H1 (cell line): ENCODE measurements at regions not wholly inside any gene's neighbourhood (a gene's known extent, or its start where the extent isn't known, plus 50 kb on each side); places are given as distances from the start of the nearest gene placed in this dataset.

Experiments
- CEBPB ChIP-seq: IDR thresholded peaks from 2 replicates; pipeline ENCODE4 v1.6.1; 2012; ENCODE audit warnings: low read depth, low read length
- TF ChIP-seq, protein P1 (sequence below): fragments of 300-600 bp; sonication (generic); IDR thresholded peaks from 2 replicates; pipeline ENCODE4 v1.7.1; 2012; ENCODE audit warnings: low read length, moderate library complexity, mild to moderate bottlenecking, inconsistent platforms; ENCODE audit not compliant: insufficient replicate concordance

GRCh38 chr16:87131996-87132345 is 185.2 kb downstream of the C16orf95 start (continued):
- TF ChIP-seq, protein P1, sequence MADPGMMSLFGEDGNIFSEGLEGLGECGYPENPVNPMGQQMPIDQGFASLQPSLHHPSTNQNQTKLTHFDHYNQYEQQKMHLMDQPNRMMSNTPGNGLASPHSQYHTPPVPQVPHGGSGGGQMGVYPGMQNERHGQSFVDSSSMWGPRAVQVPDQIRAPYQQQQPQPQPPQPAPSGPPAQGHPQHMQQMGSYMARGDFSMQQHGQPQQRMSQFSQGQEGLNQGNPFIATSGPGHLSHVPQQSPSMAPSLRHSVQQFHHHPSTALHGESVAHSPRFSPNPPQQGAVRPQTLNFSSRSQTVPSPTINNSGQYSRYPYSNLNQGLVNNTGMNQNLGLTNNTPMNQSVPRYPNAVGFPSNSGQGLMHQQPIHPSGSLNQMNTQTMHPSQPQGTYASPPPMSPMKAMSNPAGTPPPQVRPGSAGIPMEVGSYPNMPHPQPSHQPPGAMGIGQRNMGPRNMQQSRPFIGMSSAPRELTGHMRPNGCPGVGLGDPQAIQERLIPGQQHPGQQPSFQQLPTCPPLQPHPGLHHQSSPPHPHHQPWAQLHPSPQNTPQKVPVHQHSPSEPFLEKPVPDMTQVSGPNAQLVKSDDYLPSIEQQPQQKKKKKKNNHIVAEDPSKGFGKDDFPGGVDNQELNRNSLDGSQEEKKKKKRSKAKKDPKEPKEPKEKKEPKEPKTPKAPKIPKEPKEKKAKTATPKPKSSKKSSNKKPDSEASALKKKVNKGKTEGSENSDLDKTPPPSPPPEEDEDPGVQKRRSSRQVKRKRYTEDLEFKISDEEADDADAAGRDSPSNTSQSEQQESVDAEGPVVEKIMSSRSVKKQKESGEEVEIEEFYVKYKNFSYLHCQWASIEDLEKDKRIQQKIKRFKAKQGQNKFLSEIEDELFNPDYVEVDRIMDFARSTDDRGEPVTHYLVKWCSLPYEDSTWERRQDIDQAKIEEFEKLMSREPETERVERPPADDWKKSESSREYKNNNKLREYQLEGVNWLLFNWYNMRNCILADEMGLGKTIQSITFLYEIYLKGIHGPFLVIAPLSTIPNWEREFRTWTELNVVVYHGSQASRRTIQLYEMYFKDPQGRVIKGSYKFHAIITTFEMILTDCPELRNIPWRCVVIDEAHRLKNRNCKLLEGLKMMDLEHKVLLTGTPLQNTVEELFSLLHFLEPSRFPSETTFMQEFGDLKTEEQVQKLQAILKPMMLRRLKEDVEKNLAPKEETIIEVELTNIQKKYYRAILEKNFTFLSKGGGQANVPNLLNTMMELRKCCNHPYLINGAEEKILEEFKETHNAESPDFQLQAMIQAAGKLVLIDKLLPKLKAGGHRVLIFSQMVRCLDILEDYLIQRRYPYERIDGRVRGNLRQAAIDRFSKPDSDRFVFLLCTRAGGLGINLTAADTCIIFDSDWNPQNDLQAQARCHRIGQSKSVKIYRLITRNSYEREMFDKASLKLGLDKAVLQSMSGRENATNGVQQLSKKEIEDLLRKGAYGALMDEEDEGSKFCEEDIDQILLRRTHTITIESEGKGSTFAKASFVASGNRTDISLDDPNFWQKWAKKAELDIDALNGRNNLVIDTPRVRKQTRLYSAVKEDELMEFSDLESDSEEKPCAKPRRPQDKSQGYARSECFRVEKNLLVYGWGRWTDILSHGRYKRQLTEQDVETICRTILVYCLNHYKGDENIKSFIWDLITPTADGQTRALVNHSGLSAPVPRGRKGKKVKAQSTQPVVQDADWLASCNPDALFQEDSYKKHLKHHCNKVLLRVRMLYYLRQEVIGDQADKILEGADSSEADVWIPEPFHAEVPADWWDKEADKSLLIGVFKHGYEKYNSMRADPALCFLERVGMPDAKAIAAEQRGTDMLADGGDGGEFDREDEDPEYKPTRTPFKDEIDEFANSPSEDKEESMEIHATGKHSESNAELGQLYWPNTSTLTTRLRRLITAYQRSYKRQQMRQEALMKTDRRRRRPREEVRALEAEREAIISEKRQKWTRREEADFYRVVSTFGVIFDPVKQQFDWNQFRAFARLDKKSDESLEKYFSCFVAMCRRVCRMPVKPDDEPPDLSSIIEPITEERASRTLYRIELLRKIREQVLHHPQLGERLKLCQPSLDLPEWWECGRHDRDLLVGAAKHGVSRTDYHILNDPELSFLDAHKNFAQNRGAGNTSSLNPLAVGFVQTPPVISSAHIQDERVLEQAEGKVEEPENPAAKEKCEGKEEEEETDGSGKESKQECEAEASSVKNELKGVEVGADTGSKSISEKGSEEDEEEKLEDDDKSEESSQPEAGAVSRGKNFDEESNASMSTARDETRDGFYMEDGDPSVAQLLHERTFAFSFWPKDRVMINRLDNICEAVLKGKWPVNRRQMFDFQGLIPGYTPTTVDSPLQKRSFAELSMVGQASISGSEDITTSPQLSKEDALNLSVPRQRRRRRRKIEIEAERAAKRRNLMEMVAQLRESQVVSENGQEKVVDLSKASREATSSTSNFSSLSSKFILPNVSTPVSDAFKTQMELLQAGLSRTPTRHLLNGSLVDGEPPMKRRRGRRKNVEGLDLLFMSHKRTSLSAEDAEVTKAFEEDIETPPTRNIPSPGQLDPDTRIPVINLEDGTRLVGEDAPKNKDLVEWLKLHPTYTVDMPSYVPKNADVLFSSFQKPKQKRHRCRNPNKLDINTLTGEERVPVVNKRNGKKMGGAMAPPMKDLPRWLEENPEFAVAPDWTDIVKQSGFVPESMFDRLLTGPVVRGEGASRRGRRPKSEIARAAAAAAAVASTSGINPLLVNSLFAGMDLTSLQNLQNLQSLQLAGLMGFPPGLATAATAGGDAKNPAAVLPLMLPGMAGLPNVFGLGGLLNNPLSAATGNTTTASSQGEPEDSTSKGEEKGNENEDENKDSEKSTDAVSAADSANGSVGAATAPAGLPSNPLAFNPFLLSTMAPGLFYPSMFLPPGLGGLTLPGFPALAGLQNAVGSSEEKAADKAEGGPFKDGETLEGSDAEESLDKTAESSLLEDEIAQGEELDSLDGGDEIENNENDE, result no peak
- no peak for TF ChIP-seq CEBPB
